H9 (cell line): ENCODE measurements at regions not wholly inside any gene's neighbourhood (a gene's known extent, or its start where the extent isn't known, plus 50 kb on each side); places are given as distances from the start of the nearest gene placed in this dataset.

ENCODE experiments used
- DNase-seq: peaks from one replicate; pipeline ENCODE4 v3.0.0-alpha.2; 2017
- H2AFZ ChIP-seq: one replicate; pipeline ENCODE4 v1.6.1; 2013; ENCODE audit warnings: mild to moderate bottlenecking, low read length, control low read depth, moderate library complexity
- H2AK5ac ChIP-seq: 2 replicates; pipeline ENCODE4 v1.6.1; 2013; ENCODE audit warnings: low read length, control low read depth, mixed read lengths; ENCODE audit not compliant: insufficient read length
- H2BK120ac ChIP-seq: one replicate; pipeline ENCODE4 v1.6.1; 2013; ENCODE audit warnings: low read depth, mild to moderate bottlenecking, low read length, control low read depth, inconsistent platforms; ENCODE audit not compliant: poor library complexity, severe bottlenecking
- H2BK12ac ChIP-seq: 2 replicates; pipeline ENCODE4 v1.6.1; 2013; ENCODE audit warnings: low read length, control low read depth, mixed read lengths, low read depth; ENCODE audit not compliant: insufficient read length
- H2BK15ac ChIP-seq: 2 replicates; pipeline ENCODE4 v1.6.1; 2013; ENCODE audit warnings: low read depth, low read length, control low read depth
- H2BK20ac ChIP-seq: one replicate; pipeline ENCODE4 v1.6.1; 2013; ENCODE audit warnings: low read depth, mild to moderate bottlenecking, low read length, control low read depth, inconsistent platforms; ENCODE audit not compliant: poor library complexity, severe bottlenecking
- H2BK5ac ChIP-seq: 2 replicates; pipeline ENCODE4 v1.6.1; 2013; ENCODE audit warnings: low read length, control low read depth, mixed read lengths; ENCODE audit not compliant: insufficient read length
- H3K14ac ChIP-seq: 2 replicates; pipeline ENCODE4 v1.6.1; 2013; ENCODE audit warnings: low read length, control low read depth; ENCODE audit not compliant: insufficient read depth
- H3K18ac ChIP-seq: 2 replicates; pipeline ENCODE4 v1.6.1; 2013; ENCODE audit warnings: low read depth, mild to moderate bottlenecking, mixed read lengths, low read length, control low read depth; ENCODE audit not compliant: insufficient read length
- H3K23ac ChIP-seq: 2 replicates; pipeline ENCODE4 v1.6.1; 2013; ENCODE audit warnings: low read length, control low read depth, mixed read lengths, low read depth; ENCODE audit not compliant: insufficient read length
- H3K23me2 ChIP-seq: 2 replicates; pipeline ENCODE4 v1.6.1; 2013; ENCODE audit warnings: low read depth, mild to moderate bottlenecking, mixed read lengths, low read length, control low read depth; ENCODE audit not compliant: insufficient read length, poor library complexity, severe bottlenecking
- H3K27ac ChIP-seq: 2 replicates; pipeline ENCODE4 v1.5.1; 2013; ENCODE audit warnings: low read length, control low read depth, mixed read lengths, low read depth; ENCODE audit not compliant: insufficient read length
- H3K27me3 ChIP-seq: 2 replicates; pipeline ENCODE4 v1.6.1; 2013; ENCODE audit warnings: low read length, control low read depth, inconsistent platforms; ENCODE audit not compliant: insufficient read depth
- H3K4ac ChIP-seq: 2 replicates; pipeline ENCODE4 v1.6.1; 2013; ENCODE audit warnings: low read depth, mild to moderate bottlenecking, control low read depth, inconsistent platforms, low read length, moderate library complexity
- H3K4me1 ChIP-seq: 2 replicates; pipeline ENCODE4 v1.6.1; 2013; ENCODE audit warnings: low read length, control low read depth, inconsistent platforms; ENCODE audit not compliant: insufficient read depth
- H3K4me2 ChIP-seq: 2 replicates; pipeline ENCODE4 v1.6.1; 2013; ENCODE audit warnings: low read length, control low read depth, mixed read lengths; ENCODE audit not compliant: insufficient read length, insufficient read depth
- H3K56ac ChIP-seq: 2 replicates; pipeline ENCODE4 v1.6.1; 2013; ENCODE audit warnings: low read depth, mild to moderate bottlenecking, mixed read lengths, low read length, control low read depth; ENCODE audit not compliant: insufficient read length
- H3K79me1 ChIP-seq: 2 replicates; pipeline ENCODE4 v1.6.1; 2013; ENCODE audit warnings: low read depth, mild to moderate bottlenecking, moderate library complexity, low read length, control low read depth, inconsistent platforms; ENCODE audit not compliant: insufficient read depth, poor library complexity, severe bottlenecking
- H3K79me2 ChIP-seq: 2 replicates; pipeline ENCODE4 v1.6.1; 2013; ENCODE audit warnings: low read length, control low read depth, inconsistent platforms; ENCODE audit not compliant: insufficient read depth
- H3K9ac ChIP-seq: 2 replicates; pipeline ENCODE4 v1.6.1; 2013; ENCODE audit warnings: low read length, control low read depth, mixed read lengths; ENCODE audit not compliant: insufficient read length; ENCODE audit errors: extremely low read depth
- H3K9me3 ChIP-seq: one replicate; pipeline ENCODE4 v1.6.1; 2013; ENCODE audit warnings: low read depth, low read length, inconsistent platforms; ENCODE audit not compliant: control insufficient read depth
- H3T11ph ChIP-seq: one replicate; pipeline ENCODE4 v1.6.1; 2013; ENCODE audit warnings: mild to moderate bottlenecking, low read length, control low read depth, inconsistent platforms
- H4K20me1 ChIP-seq: one replicate; pipeline ENCODE4 v1.6.1; 2013; ENCODE audit not compliant: control insufficient read depth, insufficient read length, insufficient read depth
- H4K5ac ChIP-seq: 2 replicates; pipeline ENCODE4 v1.6.1; 2013; ENCODE audit warnings: low read depth, mild to moderate bottlenecking, mixed read lengths, low read length, control low read depth; ENCODE audit not compliant: insufficient read length
- H4K8ac ChIP-seq: replicated peaks from 2 replicates; pipeline ENCODE4 v1.6.1; 2013; ENCODE audit warnings: low read length, control low read depth, mixed read lengths, low read depth; ENCODE audit not compliant: insufficient read length
- H4K91ac ChIP-seq: 2 replicates; pipeline ENCODE4 v1.6.1; 2013; ENCODE audit warnings: low read depth, mild to moderate bottlenecking, moderate library complexity, mixed read lengths, low read length, control low read depth; ENCODE audit not compliant: insufficient read length
- H3K27ac Mint-ChIP-seq, 3 experiments: 2 replicates in 2 of 3; 3 replicates in 1 of 3; pipeline ENCODE4 v1.8.0; 2020 to 2021; ENCODE audit warnings: mixed read lengths in 3 of 3, mild to moderate bottlenecking in 1 of 3, moderate library complexity in 1 of 3
- H3K27me3 Mint-ChIP-seq: 2 replicates; pipeline ENCODE4 v1.8.0; 2021; ENCODE audit warnings: low read depth, mild to moderate bottlenecking, moderate library complexity, mixed read lengths
- H3K36me3 Mint-ChIP-seq, 3 experiments: 2 replicates in 2 of 3; 3 replicates in 1 of 3; pipeline ENCODE4 v1.8.0; 2020 to 2021; ENCODE audit warnings: low read depth in 3 of 3, mixed read lengths in 3 of 3; ENCODE audit not compliant: insufficient read depth in 1 of 3
- H3K4me1 Mint-ChIP-seq, 2 experiments: 2 replicates each; pipeline ENCODE4 v1.8.0; 2020; ENCODE audit warnings: mixed read lengths in 2 of 2
- H3K4me3 Mint-ChIP-seq, 2 experiments: 2 replicates in 1 of 2; 3 replicates in 1 of 2; pipeline ENCODE4 v1.8.0; 2020 to 2021; ENCODE audit warnings: mild to moderate bottlenecking in 2 of 2, mixed read lengths in 2 of 2, moderate library complexity in 1 of 2
- H3K9me3 Mint-ChIP-seq, 2 experiments: 2 replicates in 1 of 2; 3 replicates in 1 of 2; pipeline ENCODE4 v1.8.0; 2020; ENCODE audit warnings: mild to moderate bottlenecking in 2 of 2, mixed read lengths in 2 of 2, moderate library complexity in 1 of 2
- CTCF ChIP-seq: fragments of 200-600 bp; sonication (generic); conservative IDR thresholded peaks from 3 replicates; pipeline ENCODE4 v1.8.0; 2021; ENCODE audit warnings: antibody characterized with exemption, mild to moderate bottlenecking
- WGBS: extraction: QIAGEN DNeasy Blood & Tissue Kit; methylation state at CpG from one replicate; pipeline ENCODE4 v1.1.7; 2013; ENCODE audit warnings: missing lambda C conversion rate, low lambda C conversion rate, mixed read lengths; ENCODE audit not compliant: insufficient read length; ENCODE audit errors: extremely low coverage; 5-methylcytosine and 5-hydroxymethylcytosine counted together

GRCh38 chr10:80701706-80702105, 164.0 kb downstream of the SH2D4B start:
- no peak overlapping the region for H3K4me3 Mint-ChIP-seq
- Histone ChIP-seq H2BK20ac (no peak overlapping the region), H3K27ac (no peak overlapping the region), H3K9ac (no peak overlapping the region), H2BK120ac (no peak overlapping the region), H4K8ac (no peak overlapping the region), H2BK5ac (no peak overlapping the region), H4K20me1 (no peaks in the 10 kb centered on the region), H3K9me3 (no peaks in the 10 kb centered on the region), H3K14ac (no peak overlapping the region), H2BK12ac (no peak overlapping the region), H3K79me1 (no peaks in the 10 kb centered on the region), H2BK15ac (no peak overlapping the region), H3K18ac (no peak overlapping the region), H4K91ac (no peak overlapping the region), H3K79me2 (no peaks in the 10 kb centered on the region), H3K56ac (no peak overlapping the region), H4K5ac (no peak overlapping the region), H3K23ac (no peak overlapping the region), H3K27me3 (no peaks in the 10 kb centered on the region), H3T11ph (no peak overlapping the region), H3K4me1 (no peaks in the 10 kb centered on the region), H3K23me2 (no peaks in the 10 kb centered on the region), H3K4ac (no peak overlapping the region), H3K4me2 (no peak overlapping the region), H2AFZ (no peak overlapping the region), H2AK5ac (no peak overlapping the region)
- H3K27me3 Mint-ChIP-seq = no peaks in the 10 kb centered on the region
- TF ChIP-seq CTCF = no peak
- H3K36me3 Mint-ChIP-seq = no peaks in the 10 kb centered on the region
- no peaks in the 10 kb centered on the region; a peak in 1 of 5 replicates for H3K9me3 Mint-ChIP-seq
- WGBS = no CpG with 5 or more reads among the region's 2 CpGs
- no peak overlapping the region for H3K27ac Mint-ChIP-seq
- H3K4me1 Mint-ChIP-seq = peaks cover 7 to 9% of the 10 kb centered on the region in 2 experiments; a peak in 2 of 4 replicates
- DNase-seq = no peak
